Kidney epithelial cell (primary cell): ENCODE measurements at regions not wholly inside any gene's neighbourhood (a gene's known extent, or its start where the extent isn't known, plus 50 kb on each side); places are given as distances from the start of the nearest gene placed in this dataset.

ENCODE experiments used
- DNase-seq: peaks from one replicate; pipeline ENCODE4 v3.0.0-alpha.2; 2010; ENCODE audit warnings: low read depth
- H3K27me3 ChIP-seq: 2 replicates; pipeline ENCODE4 v1.6.0; 2011; ENCODE audit warnings: low read length; ENCODE audit not compliant: control insufficient read depth, insufficient read depth
- H3K36me3 ChIP-seq: 2 replicates; pipeline ENCODE4 v1.5.1; 2011; ENCODE audit warnings: low read length; ENCODE audit not compliant: control insufficient read depth, insufficient read depth
- H3K4me3 ChIP-seq: 2 replicates; pipeline ENCODE4 v1.5.1; 2011; ENCODE audit warnings: low read depth, mild to moderate bottlenecking, control low read depth, low read length
- TF ChIP-seq, protein P1 (sequence below): IDR thresholded peaks from 2 replicates; pipeline ENCODE4 v1.5.1; 2011; ENCODE audit warnings: mild to moderate bottlenecking, moderate library complexity, low read length, control low read depth, inconsistent platforms; ENCODE audit not compliant: insufficient read depth, poor library complexity, severe bottlenecking

- H3K27me3 ChIP-seq: no peaks in the 10 kb centered on the region
- DNase-seq: no peak
- H3K4me3 ChIP-seq: no peak overlapping the region
- no peaks in the 10 kb centered on the region for H3K36me3 ChIP-seq
- TF ChIP-seq, protein P1, sequence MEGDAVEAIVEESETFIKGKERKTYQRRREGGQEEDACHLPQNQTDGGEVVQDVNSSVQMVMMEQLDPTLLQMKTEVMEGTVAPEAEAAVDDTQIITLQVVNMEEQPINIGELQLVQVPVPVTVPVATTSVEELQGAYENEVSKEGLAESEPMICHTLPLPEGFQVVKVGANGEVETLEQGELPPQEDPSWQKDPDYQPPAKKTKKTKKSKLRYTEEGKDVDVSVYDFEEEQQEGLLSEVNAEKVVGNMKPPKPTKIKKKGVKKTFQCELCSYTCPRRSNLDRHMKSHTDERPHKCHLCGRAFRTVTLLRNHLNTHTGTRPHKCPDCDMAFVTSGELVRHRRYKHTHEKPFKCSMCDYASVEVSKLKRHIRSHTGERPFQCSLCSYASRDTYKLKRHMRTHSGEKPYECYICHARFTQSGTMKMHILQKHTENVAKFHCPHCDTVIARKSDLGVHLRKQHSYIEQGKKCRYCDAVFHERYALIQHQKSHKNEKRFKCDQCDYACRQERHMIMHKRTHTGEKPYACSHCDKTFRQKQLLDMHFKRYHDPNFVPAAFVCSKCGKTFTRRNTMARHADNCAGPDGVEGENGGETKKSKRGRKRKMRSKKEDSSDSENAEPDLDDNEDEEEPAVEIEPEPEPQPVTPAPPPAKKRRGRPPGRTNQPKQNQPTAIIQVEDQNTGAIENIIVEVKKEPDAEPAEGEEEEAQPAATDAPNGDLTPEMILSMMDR: no peak
Measured at GRCh38 chr22:47398921-47399790, 636.7 kb downstream of the TBC1D22A start.

DNA sequence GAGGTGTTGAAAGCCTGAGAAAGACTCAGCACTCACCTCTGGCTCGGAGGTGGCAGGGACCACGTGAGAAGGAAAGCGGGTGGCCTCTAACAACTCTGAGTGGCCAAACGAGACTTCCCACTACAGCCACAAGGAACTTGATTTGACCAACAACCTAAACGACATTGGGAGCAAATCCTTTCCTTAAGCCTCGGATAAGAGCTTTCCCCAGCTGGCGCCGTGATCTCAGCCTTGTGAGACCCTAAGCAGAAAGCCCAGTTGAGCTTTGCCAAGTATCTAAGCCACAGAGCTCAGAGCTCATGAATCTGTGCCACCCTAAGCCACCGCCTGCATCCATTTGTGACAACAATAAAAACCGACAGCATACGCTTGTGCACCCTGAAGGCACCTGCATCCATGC is 636.0 kb downstream of the TBC1D22A start:
- no peaks in the 10 kb centered on the region for H3K36me3 ChIP-seq
- TF ChIP-seq, protein P1: no peak
- H3K27me3 ChIP-seq: no peaks in the 10 kb centered on the region
- DNase-seq: no peak
- H3K4me3 ChIP-seq: no peak overlapping the region

DNA sequence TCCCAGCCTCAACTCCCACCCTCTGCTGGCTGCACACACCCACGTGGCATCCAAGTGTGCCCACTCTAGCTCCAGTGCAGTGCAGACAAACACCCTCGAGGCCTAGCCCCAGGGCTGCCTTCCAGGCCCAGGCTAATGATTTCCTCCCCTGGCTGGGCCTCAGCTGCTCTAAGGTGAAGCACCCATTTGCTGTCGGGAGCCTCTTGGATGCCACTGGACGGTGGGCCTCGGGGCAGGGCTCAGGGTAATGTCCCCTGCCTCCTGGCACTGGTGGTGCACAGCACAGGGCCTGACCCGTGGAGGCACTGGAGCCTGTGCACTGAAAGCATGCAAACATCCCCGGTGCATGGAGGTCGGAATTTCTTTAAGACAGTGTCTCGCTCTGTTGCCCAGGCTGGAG is 635.2 kb downstream of the TBC1D22A start:
- Histone ChIP-seq H3K36me3 (no peaks in the 10 kb centered on the region), H3K27me3 (no peaks in the 10 kb centered on the region), H3K4me3 (no peak overlapping the region)
- no peak for DNase-seq
- TF ChIP-seq, protein P1: no peak

GRCh38 chr22:47396515-47396914 is 634.1 kb downstream of the TBC1D22A start:
- no peak overlapping the region for H3K4me3 ChIP-seq
- TF ChIP-seq, protein P1: no peak
- H3K36me3 ChIP-seq: no peaks in the 10 kb centered on the region
- DNase-seq: no peak
- no peaks in the 10 kb centered on the region for H3K27me3 ChIP-seq

DNA sequence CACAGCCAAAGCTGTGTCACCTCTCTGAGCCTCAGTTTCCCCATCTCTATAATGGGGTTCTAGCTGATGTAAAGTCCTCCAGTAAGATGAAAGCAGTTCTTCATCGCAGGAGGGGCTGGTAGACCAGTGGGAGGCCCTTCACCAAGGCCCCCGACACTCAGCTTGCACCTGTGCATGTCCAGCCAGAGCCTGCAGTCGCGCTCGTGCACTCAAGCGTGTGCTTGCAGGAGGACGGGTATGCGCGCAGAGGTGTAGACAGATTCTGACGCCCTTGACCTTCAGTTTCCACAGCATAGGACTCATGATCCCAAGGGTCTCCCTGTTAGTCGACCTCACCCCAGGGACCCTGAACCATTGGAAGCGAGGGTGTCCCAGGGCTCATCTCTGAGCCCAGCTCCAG is 633.7 kb downstream of the TBC1D22A start:
- no peaks in the 10 kb centered on the region for H3K36me3 ChIP-seq
- TF ChIP-seq, protein P1: no peak
- no peak overlapping the region for H3K4me3 ChIP-seq
- DNase-seq: no peak
- H3K27me3 ChIP-seq: no peaks in the 10 kb centered on the region

- no peak for DNase-seq
Measured at GRCh38 chr22:47395481-47395880, 633.0 kb downstream of the TBC1D22A start.

More at GRCh38 chr22:47395481-47395880, 633.0 kb downstream of the TBC1D22A start:
- H3K4me3 ChIP-seq: no peak overlapping the region
- H3K27me3 ChIP-seq: no peaks in the 10 kb centered on the region
- TF ChIP-seq, protein P1: no peak
- no peaks in the 10 kb centered on the region for H3K36me3 ChIP-seq
